ENCODE measurements at regions not wholly inside any gene's neighbourhood (a gene's known extent, or its start where the extent isn't known, plus 50 kb on each side); places are given as distances from the start of the nearest gene placed in this dataset.

DNA sequence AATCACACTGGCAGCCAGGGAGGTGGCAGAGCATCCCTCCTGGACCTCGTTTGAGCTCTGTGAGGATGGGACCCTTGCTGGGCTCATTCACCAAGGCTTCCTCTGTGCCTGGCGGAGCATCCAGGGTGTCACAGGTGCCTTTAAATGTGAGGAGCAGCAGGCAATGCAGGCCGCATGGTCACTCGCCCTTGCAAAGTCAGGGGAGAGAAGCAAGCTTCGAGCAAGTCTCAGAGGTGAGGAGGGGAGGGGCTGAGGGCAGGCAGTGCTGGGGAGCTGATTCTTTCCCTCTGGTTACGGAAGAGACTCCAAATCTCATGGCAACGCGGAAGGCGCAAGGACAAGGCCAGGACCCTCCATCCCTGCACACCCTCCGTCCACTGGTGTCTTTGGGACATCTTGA lies 182.7 kb upstream of the PMEPA1 start:
- TF ChIP-seq, protein P1, sequence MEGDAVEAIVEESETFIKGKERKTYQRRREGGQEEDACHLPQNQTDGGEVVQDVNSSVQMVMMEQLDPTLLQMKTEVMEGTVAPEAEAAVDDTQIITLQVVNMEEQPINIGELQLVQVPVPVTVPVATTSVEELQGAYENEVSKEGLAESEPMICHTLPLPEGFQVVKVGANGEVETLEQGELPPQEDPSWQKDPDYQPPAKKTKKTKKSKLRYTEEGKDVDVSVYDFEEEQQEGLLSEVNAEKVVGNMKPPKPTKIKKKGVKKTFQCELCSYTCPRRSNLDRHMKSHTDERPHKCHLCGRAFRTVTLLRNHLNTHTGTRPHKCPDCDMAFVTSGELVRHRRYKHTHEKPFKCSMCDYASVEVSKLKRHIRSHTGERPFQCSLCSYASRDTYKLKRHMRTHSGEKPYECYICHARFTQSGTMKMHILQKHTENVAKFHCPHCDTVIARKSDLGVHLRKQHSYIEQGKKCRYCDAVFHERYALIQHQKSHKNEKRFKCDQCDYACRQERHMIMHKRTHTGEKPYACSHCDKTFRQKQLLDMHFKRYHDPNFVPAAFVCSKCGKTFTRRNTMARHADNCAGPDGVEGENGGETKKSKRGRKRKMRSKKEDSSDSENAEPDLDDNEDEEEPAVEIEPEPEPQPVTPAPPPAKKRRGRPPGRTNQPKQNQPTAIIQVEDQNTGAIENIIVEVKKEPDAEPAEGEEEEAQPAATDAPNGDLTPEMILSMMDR (conservative IDR thresholded peaks at IDR 0.05; ENCODE audit: low read depth, low read length) = no peak
- TF ChIP-seq EZH2 (IDR thresholded peaks at IDR 0.05; ENCODE audit: low read length, unreplicated experiment) (no peak), EZH2phosphoT487 (IDR thresholded peaks at IDR 0.05; ENCODE audit: borderline replicate concordance, low read length) (no peak)
